GM21825 (cell line): ENCODE measurements at regions not wholly inside any gene's neighbourhood (a gene's known extent, or its start where the extent isn't known, plus 50 kb on each side); places are given as distances from the start of the nearest gene placed in this dataset.
"Not testable (repeated sequence)": the region's sequence is repeated elsewhere in the genome, so short reads cannot be mapped to it uniquely, and the experiment has no call there.

Source experiments
- ATAC-seq: cut with Tn5 transposase; IDR thresholded peaks from one replicate; pipeline ENCODE4 v1.9.1; 2021; ENCODE audit warnings: mild to moderate bottlenecking, moderate library complexity; ENCODE audit not compliant: unreplicated experiment

DNA sequence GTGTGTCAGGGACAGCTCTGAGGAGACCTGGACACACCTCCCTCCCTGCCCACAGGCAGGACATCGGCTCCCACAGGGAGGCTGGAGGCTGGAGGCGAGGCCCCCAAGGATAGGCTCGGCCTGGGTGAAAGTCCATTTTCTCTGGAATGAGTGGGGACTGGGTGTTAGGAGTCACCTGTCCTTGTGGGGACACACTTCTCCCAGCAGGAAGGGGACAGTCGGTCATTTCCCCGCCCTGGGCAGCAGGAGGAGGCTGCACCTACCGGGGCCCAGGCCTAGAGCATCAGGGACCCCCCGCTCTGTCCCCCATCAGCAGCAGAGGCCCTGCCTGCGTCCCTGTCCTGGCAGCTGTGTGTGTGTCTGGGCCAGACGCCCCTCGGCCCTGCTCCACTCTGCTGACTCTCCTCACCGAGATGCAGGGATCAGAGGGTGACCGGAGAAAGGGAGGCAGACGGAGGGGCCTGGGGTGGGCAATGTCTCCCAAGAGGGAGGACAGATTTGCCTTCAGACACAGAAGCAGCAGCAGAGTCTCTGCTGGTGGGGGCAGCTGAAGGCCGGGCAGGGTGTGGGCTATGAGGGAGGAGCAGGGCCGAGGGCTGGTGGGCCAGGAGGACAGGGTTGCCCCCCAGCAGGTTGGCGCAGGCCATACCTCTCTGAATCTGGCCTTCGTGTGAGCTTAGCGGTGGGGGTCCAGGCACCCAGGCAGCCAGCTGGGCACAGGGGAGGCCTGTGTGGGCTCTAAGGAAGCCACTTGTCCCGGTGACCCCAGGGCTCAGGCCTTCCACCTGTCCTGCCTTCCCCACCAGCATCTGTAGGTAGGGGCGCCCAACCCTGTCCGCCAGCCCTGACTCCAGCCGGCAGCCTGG lies 125.7 kb upstream of the NKX1-1 start:
- no peak for ATAC-seq

DNA sequence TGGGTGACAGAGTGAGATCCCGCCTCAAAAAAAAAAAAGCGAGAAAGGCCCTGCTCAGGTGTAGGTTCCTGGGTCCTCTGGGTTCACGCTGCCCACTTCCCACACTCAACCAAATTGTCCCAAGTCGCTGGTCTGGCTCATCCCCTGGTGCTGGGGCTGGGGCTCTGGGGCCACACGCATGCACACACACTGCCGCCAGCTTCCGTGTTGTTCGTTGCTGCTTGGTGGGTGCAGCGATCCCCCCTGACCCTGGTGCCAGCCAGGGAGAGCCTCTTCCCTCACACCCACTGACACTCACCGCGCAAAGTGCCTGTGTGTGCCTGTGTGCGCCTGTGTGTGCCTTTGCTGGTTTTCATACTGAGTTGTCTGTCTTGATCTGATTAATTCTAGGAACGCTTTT lies 124.1 kb upstream of the NKX1-1 start:
- no peak for ATAC-seq

DNA sequence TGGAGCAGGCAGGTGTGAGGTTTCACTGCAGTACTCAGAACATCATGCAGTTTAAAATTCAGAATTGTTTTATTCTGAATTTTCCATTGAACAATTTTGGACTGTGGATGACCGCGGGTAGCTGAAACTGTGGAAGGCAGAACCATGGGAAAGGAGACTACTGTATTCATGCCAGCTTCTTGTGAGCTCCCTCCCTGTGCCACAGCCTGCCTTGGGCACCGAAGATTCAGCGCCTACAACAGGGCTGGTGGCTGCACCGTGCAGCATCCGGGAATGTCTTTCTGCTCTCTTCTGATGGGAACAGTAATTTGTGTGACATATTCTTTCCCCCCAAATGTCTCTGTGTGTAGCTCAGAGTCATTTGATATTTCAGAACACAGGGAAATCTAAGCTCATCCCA lies 118.5 kb upstream of the NKX1-1 start:
- ATAC-seq, result no peak

DNA sequence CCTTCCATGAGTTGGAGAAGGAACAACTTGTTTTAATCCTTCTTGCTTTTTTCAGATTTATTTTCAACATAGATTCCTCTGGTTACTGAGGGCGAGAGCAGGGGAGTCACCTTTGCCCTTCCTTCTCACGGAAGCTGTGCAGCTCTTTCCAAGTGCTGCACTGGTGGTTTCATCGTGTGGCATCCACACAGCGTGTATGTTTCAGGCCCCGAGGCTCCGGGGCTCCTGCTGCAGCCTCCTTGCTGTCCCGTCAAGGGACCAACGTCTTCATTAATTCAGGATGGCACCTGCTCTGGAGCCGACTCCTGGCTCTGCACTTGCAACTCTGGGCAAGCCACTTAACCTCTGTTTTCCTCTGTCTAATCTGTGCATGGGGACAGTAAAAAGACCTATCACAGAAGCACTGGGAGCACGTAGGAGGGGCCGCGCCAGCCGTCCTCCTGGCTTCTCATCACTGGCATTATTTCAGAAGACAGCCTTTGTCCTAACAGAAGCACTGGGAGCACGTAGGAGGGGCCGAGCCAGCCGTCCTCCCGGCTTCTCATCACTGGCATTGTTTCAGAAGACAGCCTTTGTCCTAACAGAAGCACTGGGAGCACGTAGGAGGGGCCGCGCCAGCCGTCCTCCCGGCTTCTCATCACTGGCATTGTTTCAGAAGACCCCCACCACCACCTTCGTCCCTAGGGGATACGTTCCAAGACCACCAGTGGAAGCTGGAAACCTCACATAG lies 117.8 kb upstream of the NKX1-1 start:
- ATAC-seq, result no peak

DNA sequence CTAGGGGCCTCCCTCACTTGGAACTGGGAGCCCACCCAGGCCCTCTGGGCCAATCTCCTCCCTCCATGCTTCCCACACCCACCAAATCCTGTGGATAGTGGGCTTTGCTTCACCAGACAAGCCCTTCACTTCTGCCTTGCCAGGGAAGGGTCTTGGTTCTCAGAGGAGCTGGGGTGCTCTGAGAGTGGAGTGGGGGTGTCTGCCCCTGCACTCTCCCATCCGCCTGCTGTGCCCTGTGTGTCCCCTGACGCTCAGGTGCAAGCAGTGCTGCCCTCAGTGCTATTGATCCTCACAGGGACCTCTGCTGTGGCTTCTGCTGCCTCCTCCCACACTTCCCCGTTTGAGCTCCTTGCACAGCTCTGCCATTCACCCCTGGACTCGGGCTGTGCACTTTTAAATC lies 117.3 kb upstream of the NKX1-1 start:
- no peak for ATAC-seq

DNA sequence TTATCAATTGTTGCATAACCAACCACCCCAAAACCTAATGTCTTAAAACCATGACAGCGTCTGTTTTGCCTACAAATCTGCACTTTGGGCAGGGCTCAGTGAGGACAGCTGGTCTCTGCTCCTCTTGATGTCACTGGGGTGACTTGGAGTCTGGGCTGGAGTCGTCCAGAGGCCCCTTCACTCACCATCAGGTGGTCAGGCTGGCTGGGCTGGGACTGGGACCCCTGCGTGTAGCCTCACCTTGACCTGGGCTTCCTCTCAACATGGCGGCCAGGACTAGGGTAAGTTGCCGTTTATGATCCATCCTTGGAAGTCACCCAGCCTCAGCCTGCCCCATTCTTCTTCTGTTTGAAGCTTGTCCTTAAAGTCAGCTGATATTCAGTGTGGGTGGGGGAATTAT lies 116.8 kb upstream of the NKX1-1 start:
- no peak for ATAC-seq

DNA sequence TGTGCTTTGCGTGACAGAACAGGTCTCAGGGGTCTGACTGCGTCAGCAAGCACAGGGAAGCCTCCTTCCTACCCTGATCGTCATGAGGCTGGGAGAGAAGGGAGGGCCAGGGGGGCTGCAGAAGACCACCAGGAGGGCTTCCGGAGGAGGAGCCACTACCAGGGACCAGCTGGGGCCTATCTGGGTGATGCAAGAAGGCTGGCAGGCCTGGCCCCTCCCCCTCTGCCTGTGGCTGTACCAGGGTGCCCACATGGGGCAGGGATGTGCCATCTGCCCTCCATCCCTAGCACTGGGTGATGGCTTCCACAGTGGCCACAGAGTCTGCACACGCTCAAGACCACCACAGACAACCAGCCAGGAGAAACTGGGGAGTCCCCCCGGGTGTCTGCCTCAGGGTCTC lies 116.4 kb upstream of the NKX1-1 start:
- no peak for ATAC-seq

DNA sequence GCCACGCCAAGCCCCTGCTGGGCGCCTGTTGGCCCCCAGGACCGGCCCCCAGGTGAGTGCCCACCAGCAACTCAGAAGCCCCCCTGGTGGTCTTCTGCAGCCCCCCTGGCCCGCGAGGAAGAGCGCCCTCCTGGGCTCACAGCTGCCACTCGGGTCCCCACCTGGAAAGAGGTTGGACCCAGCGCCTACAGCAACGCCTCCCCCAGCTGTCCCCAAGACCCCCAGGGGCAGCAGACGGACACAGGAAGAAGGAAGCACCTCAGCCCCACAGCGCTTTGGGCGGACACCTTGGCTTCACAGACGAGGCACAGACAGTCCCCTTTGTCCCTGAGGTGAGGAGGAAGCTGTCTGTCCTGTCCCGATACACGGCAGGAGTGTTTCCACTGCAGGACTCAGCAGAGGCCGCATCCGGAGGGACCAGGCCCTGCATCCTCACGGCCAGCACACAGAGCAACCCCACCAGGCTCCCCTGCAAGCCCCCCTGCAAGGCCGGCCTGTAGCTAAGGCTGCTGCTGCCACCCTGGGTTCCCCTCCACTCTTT lies 115.6 kb upstream of the NKX1-1 start:
- no peak for ATAC-seq

DNA sequence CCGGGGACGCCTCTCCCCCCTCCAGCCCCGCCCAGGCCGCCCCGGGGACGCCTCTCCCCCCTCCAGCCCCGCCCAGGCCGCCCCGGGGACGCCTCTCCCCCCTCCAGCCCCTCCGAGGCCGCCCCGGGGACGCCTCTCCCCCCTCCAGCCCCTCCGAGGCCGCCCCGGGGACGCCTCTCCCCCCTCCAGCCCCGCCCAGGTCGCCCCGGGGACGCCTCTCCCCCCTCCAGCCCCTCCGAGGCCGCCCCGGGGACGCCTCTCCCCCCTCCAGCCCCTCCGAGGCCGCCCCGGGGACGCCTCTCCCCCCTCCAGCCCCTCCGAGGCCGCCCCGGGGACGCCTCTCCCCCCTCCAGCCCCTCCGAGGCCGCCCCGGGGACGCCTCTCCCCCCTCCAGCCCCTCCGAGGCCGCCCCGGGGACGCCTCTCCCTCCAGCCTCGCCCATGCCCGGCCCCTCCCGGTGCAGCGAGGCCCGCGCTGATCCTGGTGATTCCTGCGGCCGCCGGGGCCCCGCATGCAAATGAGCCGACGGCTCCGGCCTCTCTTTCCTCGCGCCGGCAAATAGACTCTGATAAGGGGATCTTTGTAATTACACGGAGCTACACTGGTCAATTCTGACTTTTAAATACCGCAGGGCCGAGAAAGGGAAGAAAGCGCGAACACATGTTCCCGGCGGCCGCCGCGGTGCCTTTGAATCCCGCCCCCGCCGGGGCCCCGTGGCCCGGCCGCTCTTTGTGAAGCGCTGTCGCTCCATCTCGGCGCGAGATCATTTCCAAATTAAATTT lies 114.7 kb upstream of the NKX1-1 start:
- not testable (repeated sequence) for ATAC-seq

DNA sequence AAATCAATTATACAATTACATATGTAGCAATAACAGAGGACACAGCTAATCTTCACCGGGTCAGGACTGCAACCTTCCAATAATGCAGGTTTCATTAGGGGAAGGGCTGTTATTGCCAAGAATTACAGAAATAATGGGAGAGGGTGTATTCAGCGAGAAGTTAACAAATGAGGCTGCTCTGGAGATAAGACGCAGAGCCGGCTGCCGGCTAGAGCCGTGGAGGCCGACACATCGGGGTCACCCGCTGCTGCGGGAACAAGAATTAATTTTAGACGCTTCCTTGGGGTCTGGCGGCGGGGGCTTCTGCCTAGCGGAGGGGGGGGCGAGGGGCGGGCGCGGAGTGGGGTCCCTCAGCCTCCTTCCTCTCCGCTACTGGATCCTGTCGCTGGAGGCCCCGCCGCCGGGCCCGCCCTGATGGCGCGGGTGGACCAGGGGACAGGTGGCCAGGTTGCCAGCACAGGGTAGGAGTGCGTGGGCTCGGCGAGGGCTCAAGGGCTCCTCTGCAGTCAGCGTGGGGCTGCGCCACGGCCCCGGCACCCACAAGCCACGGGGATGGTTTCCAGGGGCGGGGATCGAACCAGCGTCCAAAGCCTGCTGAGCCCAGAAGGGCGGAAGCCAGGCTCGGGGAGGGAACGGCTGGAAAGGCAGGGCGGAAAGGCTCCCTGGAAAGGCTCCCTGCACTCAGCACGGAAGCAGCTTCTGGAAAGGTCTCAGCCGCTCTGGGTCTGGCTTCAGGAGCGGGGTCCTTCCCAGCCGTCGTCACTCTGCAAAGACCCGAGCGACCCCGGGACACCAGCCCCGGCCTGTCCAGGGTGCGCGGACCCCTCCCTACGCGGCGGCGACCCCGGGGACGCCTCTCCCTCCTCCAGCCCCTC lies 113.8 kb upstream of the NKX1-1 start:
- no peak for ATAC-seq

DNA sequence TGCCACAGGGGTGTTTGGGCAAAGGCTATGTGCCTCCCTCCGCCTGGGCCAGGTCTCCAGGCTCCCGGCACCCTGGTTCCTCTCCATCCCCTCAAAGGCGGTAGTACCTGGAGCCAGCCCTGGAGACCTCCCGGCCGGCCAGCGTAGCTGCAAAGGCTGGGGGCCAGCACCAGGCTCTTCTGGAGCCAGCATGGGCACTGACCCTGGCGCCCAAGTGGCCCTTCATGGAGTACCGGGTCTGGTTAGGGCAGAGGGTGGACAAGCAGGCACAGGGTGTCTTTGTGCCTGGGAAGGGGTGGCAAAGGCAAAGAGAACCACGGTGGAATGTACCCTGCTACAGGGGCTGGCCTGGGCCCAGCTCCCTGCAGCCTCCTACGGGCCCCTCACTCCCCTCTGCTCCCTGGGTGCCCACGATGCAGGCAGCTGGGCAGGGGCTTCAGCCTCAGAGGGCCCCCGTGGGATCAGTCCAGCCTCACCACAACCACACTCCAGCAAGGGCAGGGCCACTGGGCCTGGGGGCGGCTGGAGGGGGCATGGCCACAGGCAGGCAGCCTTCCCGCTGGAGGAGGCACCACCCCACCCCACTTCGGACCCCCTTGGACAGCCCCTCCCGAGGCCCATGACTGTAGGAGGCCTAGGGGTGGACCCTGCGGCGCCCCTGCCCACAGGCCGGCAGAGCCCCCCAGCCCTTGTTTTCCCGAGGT lies 112.9 kb upstream of the NKX1-1 start:
- ATAC-seq, result no peak

DNA sequence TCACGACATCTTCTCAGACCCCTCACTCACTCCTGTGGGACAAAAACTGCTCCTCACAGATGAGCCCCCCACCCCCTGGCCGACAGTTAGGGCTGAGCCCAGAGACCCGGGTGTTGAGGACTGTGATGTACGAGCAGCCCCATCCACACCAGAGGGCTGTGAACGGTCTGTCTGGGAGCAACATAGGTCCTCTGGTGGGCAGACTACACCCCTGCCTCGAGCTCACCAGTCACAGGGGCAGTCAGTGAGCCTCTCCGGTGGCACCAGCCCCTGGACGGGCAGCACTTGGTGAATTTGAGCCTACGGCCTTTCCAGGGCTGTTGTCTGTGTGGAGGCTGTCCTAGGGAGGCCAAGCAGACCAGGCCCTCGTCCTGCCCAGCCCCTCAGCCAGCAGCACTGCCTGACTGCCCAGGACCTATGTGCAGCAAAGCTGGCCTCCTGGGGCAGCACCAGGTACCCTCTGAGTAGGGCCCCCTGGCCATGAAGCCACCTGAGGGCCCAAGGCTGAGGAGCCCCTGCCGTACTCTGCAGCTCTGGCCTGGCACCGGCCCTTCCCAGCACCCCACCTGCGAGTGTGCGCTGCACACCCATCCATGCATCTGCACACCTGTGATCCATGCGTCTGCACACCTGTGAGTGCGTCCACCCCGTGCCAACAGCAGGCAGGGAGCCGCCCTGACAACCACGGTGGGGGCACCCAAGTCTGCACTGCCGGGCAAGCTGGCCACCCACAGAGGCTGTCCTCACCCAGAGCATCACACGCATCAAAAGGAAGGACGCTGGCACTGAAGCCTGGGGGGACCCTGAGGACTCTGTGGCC lies 111.6 kb upstream of the NKX1-1 start:
- no peak for ATAC-seq

DNA sequence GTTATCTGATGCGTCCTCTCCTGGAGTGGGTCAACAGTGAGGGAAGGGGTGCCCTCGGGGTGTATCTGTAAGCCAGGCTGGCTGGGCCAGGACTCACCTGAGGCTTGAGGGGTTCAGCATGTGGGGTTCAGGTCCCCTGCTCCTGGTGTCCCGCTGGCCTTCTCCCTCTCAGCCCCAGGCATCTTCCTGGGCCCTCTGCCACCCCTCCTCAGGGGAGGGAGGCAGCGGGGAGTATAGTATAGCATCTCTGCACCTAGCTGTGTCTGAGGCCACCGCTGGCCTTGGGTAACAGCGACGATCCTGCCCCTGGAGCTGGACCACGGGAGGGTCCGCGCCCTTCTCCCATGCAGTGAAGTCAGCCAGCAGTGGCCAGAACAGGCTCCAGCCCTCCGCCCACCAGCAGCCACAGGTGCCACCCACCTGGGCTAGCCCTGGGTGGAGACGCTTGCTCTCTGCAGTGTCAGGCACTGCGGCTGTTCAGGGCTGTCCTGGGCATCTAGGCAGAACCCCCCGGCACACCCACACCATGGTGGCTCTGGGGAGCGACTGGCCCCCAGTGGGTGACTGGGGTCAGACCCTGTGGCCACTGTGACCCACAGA lies 110.7 kb upstream of the NKX1-1 start:
- no peak for ATAC-seq

DNA sequence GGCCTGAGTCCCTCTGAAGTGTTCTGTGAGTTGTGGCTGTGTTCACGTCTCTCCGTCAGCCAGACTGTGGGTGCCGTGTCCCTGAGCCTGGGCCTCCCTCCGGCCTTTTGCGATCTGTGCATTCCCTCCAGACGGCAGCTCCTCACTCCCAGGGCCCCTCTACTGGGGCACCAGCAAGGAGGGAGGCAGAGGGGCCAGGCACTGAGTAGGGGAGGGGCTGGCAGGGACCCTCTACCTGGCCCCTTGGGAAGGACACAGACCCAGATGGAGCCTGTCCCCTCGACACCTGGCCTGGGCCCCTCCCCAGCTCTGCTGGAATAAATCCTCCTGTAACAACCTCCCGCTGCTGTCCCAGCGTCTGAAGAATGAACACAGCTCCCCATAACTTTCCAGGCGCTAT lies 110.0 kb upstream of the NKX1-1 start:
- no peak for ATAC-seq

DNA sequence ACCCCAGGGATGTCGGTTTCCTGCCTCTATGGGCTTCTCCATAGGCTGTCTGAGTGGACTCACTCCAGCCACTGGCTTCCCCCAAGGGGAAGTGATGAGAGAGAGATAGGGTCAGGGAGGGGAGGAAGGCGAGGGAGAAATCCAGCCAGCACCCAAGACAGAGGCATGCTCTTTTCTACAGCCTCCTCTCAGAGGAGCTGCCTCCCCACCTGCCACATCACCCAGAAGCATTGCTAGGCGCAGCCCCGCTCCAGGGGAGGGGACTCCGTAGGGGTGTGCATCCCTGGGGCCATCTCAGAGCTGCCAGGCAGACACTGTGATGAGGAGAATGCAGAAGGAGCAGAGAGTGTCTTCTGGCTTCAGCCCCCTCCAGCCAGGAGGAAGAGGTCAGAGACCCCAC lies 109.5 kb upstream of the NKX1-1 start:
- no peak for ATAC-seq

DNA sequence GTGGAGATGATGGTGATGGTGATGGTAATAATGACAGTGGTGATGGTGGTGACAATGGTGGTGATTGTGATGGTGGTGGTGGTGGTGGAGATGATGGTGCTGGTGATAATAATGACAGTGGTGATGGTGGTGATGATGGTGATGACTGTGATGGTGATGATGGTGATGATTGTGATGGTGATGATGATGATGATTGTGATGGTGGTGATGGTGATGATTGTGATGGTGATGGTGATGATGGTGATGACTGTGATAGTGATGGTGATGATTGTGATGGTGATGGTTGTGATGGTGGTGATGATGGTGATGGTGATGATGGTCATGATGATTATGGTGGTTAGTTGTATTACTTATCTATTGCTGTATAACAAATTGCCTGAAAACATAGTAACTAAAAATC lies 108.9 kb upstream of the NKX1-1 start:
- ATAC-seq, result no peak

DNA sequence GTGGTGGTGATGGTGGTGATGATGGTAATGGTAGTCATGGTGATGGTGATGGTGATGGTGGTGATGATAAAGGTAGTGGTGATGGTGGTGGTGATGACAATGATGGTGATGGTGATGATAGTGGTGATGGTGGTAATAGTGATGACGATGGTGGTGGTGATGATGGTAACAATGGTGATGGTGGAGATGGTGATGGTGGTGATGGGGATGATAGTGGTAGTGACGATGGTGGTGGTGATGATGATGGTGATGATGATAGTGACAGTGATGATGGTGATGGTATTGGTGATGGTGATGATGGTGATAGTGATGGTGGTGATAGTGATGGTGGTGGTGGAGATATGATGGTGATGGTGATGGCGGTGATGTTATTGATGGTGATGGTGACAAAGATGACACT lies 108.4 kb upstream of the NKX1-1 start:
- no peak for ATAC-seq

DNA sequence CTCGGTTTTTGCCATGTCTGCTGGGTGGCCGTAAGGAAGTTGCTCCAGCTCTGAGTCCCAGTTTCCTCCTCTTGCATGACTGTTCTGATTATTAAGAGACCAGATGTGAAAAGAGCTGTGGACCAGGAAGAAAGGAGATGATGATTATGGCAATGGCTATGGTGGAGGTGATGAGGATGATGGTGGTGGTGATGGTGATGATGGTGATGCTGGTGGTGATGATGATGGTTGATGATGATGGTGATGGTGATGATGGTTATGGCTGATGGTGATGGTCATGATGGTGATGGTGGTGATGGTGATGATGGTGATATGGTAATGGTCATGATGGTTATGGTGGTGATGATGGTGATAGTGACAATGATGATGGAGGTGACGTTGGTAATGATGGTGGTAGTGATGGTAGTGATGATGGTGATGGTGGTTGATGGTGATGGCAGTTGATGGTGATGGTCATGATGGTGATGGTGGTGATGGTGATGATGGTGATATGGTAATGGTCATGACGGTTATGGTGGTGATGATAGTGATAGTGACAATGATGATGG lies 107.8 kb upstream of the NKX1-1 start:
- ATAC-seq, result no peak
